K562 (cell line): ENCODE measurements at regions not wholly inside any gene's neighbourhood (a gene's known extent, or its start where the extent isn't known, plus 50 kb on each side); places are given as distances from the start of the nearest gene placed in this dataset.

ENCODE experiments used
- ATAC-seq: fragments of 200-7000 bp; cut with Tn5 transposase; 3 replicates; pipeline ENCODE4 v1.9.1; 2020; ENCODE audit warnings: moderate library complexity
- BruUV-seq: library from RNA; stranded (reverse); fragments of 400-500 nt; replicated peaks from 2 replicates; lab custom pipeline; 2021; lab: Mats Ljungman, UMichigan
- CTCF ChIA-PET: fragments of 300-600 bp; formaldehyde crosslinking; extraction: SDS; loops from one replicate; lab custom pipeline; 2021; ENCODE audit warnings: low intra/inter-chr PET ratio; lab: Yijun Ruan, JAX
- POLR2A ChIA-PET: fragments of 300-600, 350-650 bp; sonication (Branson Sonifier 250); formaldehyde crosslinking; extraction: SDS; loops from one replicate; lab custom pipeline; 2021; ENCODE audit warnings: antibody characterized with exemption, inconsistent platforms; lab: Yijun Ruan, JAX
- DNase-seq, 4 experiments: peaks; one replicate each; pipeline versions ENCODE4 v3.0.0 to v3.0.0-alpha.2; 2011 to 2018; ENCODE audit warnings: low spot score in 3 of 4, mixed read lengths in 3 of 4; ENCODE audit errors: extremely low read depth in 1 of 4
- FAIRE-seq: peaks from 2 replicates; lab custom pipeline; 2011; peaks lifted over from hg19 to GRCh38; lab: Jason Lieb, UNC
- H2AFZ ChIP-seq: 2 replicates; pipeline ENCODE4 v1.6.0; 2011; ENCODE audit warnings: low read depth, low read length, control low read depth, inconsistent platforms
- H3K27ac ChIP-seq: fragments of 200-600 bp; 3 replicates; pipeline ENCODE4 v1.8.0; 2011; ENCODE audit warnings: low read depth, mild to moderate bottlenecking, control low read depth, inconsistent platforms, low read length, moderate library complexity, mixed read lengths; ENCODE audit errors: extremely low read depth
- H3K27me3 ChIP-seq, 2 experiments: fragments of 300-600 bp in 1 of 2; 2 replicates in 1 of 2; 3 replicates in 1 of 2; pipeline versions ENCODE4 v1.6.0 to v1.8.0; 2011; ENCODE audit warnings: inconsistent platforms in 2 of 2, low read length in 2 of 2, mild to moderate bottlenecking in 1 of 2, mixed read lengths in 1 of 2, moderate library complexity in 1 of 2; ENCODE audit not compliant: control insufficient read depth in 2 of 2, insufficient read depth in 2 of 2
- H3K36me3 ChIP-seq: fragments of 300-600 bp; 3 replicates; pipeline ENCODE4 v1.8.0; 2011; ENCODE audit warnings: mild to moderate bottlenecking, low read length, inconsistent platforms; ENCODE audit not compliant: control insufficient read depth, insufficient read depth
- H3K4me1 ChIP-seq, 2 experiments: fragments of 200-600 bp in 1 of 2; replicated peaks in 1 of 2; 2 replicates in 1 of 2; 3 replicates in 1 of 2; pipeline versions ENCODE4 v1.5.1 to v1.8.0; 2011; ENCODE audit warnings: inconsistent platforms in 2 of 2, low read length in 2 of 2, mild to moderate bottlenecking in 1 of 2, mixed read lengths in 1 of 2, moderate library complexity in 1 of 2; ENCODE audit not compliant: control insufficient read depth in 2 of 2, insufficient read depth in 2 of 2
- H3K4me2 ChIP-seq: 2 replicates; pipeline ENCODE4 v1.6.1; 2011; ENCODE audit warnings: low read length, control low read depth, inconsistent platforms, mixed read lengths; ENCODE audit not compliant: insufficient read depth
- H3K4me3 ChIP-seq: fragments of 200-600 bp; sonication (generic), shearing (Covaris generic); 2 replicates; pipeline ENCODE4 v1.5.1; 2016; ENCODE audit warnings: control low read depth, inconsistent platforms
- H3K79me2 ChIP-seq: fragments of 200-600 bp; 3 replicates; pipeline ENCODE4 v1.8.0; 2011; ENCODE audit warnings: low read length, inconsistent platforms; ENCODE audit not compliant: control insufficient read depth, insufficient read depth
- H3K9ac ChIP-seq, 2 experiments: 2 replicates each; pipeline versions ENCODE4 v1.6.0 to v1.6.1; 2011; ENCODE audit warnings: low read depth in 2 of 2, low read length in 2 of 2, control low read depth in 1 of 2, inconsistent platforms in 1 of 2, mild to moderate bottlenecking in 1 of 2, mixed read lengths in 1 of 2; ENCODE audit not compliant: insufficient read depth in 1 of 2
- H3K9me1 ChIP-seq: one replicate; pipeline ENCODE4 v1.6.0; 2011; ENCODE audit warnings: inconsistent platforms, mild to moderate bottlenecking, low read length, moderate library complexity; ENCODE audit not compliant: control insufficient read depth, insufficient read depth
- H3K9me3 ChIP-seq: replicated peaks from 2 replicates; pipeline ENCODE4 v1.5.1; 2011; ENCODE audit warnings: low read depth, low read length, inconsistent platforms; ENCODE audit not compliant: control insufficient read depth, insufficient read depth
- H4K20me1 ChIP-seq: replicated peaks from 2 replicates; pipeline ENCODE4 v1.6.1; 2011; ENCODE audit warnings: low read length, inconsistent platforms, mixed read lengths; ENCODE audit not compliant: control insufficient read depth, insufficient read depth
- HMBOX1 ChIP-seq: sonication (generic); IDR thresholded peaks from 2 replicates; pipeline ENCODE4 v1.6.1; 2016
- LCOR ChIP-seq: sonication (generic); formaldehyde crosslinking; IDR thresholded peaks from 2 replicates; pipeline ENCODE4 v1.8.0; 2022; ENCODE audit warnings: mild to moderate bottlenecking, missing genetic modification reagents
- RREB1 ChIP-seq: fragments of 250-450 bp; sonication (Bioruptor Pico); IDR thresholded peaks from 2 replicates; pipeline ENCODE4 v1.4.0; 2020
- ZNF398 ChIP-seq: fragments of 250-450 bp; sonication (Bioruptor Pico); IDR thresholded peaks from 2 replicates; pipeline ENCODE4 v1.8.0; 2021; ENCODE audit warnings: moderate library complexity, mild to moderate bottlenecking, inconsistent platforms
- ZNF76 ChIP-seq: fragments of 250-450 bp; sonication (Bioruptor Pico); IDR thresholded peaks from 2 replicates; pipeline ENCODE4 v1.4.0; 2020; ENCODE audit warnings: mild to moderate bottlenecking, moderate library complexity, borderline replicate concordance
- WGBS: fragments of 100-300 bp; shearing (Covaris generic); methylation state at CpG from one replicate; pipeline ENCODE4 v1.1.6; 2016; ENCODE audit warnings: low coverage, mixed read lengths; ENCODE audit not compliant: insufficient coverage; ENCODE audit errors: missing lambda C conversion rate; 5-methylcytosine and 5-hydroxymethylcytosine counted together
- in situ Hi-C: fragments of 300-500 bp; cut with MboI; formaldehyde crosslinking; loops from 4 replicates; pipeline ENCODE4 v1.15.0; 2018; ENCODE audit warnings: inconsistent platforms, mixed read lengths
- intact Hi-C: fragments of 100-400 bp; cut with micrococcal nuclease; formaldehyde crosslinking; loops from 2 replicates; pipeline ENCODE4 v1.14.2; 2022

- CTCF ChIA-PET, result no interaction called here
- no peak for TF ChIP-seq ZNF76
- intact Hi-C loops (no loop called here), in situ Hi-C loops (no loop called here)
- no peaks in the 10 kb centered on the region for H3K36me3 ChIP-seq
- no peak overlapping the region for H3K27ac ChIP-seq
- H3K27me3 ChIP-seq, result no peaks in the 10 kb centered on the region
- H2AFZ ChIP-seq, result no peak overlapping the region
- H3K4me3 ChIP-seq, result no peak overlapping the region
- no peaks in the 10 kb centered on the region for H3K4me1 ChIP-seq
- BruUV-seq, result no TSS peak
- H3K4me2 ChIP-seq, result no peak overlapping the region
- WGBS, result 0% methylated on average over 4 of the region's 4 CpGs
- POLR2A ChIA-PET, result no interaction called here
- no peaks in the 10 kb centered on the region for H3K79me2 ChIP-seq
- ATAC-seq, result no peak
- FAIRE-seq, result no peak
- no peak overlapping the region for H3K9ac ChIP-seq
- no peaks in the 10 kb centered on the region for H4K20me1 ChIP-seq
- DNase-seq, result no peak
- no peaks in the 10 kb centered on the region for H3K9me1 ChIP-seq
- no peaks in the 10 kb centered on the region for H3K9me3 ChIP-seq
Measured at GRCh38 chr11:110962921-110963320, 250.7 kb upstream of the ARHGAP20 start.

- Histone ChIP-seq H3K9me1 (no peaks in the 10 kb centered on the region), H3K9me3 (no peaks in the 10 kb centered on the region), H3K4me1 (no peaks in the 10 kb centered on the region), H3K4me2 (no peak overlapping the region), H3K79me2 (no peaks in the 10 kb centered on the region), H3K9ac (no peak overlapping the region), H3K4me3 (no peak overlapping the region), H3K27ac (no peak overlapping the region), H2AFZ (no peak overlapping the region), H3K36me3 (no peaks in the 10 kb centered on the region), H3K27me3 (no peaks in the 10 kb centered on the region), H4K20me1 (no peaks in the 10 kb centered on the region)
- ChIA-PET CTCF (no interaction called here), POLR2A (no interaction called here)
- in situ Hi-C loops (no loop called here), intact Hi-C loops (no loop called here)
- TF ChIP-seq HMBOX1, result no peak
- TF ChIP-seq RREB1 (CRISPR knock-in tag), result no peak
- no peak for TF ChIP-seq ZNF398
- no peak for TF ChIP-seq LCOR (CRISPR knock-in tag)
- ATAC-seq (no peak), FAIRE-seq (no peak), DNase-seq (no peak)
- no TSS peak for BruUV-seq
- 5% methylated on average over 3 of the region's 3 CpGs for WGBS
Measured at GRCh38 chr11:110960167-110960566, 247.9 kb upstream of the ARHGAP20 start.
